Progenitor cell of endocrine pancreas (in vitro differentiated cells): ENCODE measurements at regions not wholly inside any gene's neighbourhood (a gene's known extent, or its start where the extent isn't known, plus 50 kb on each side); places are given as distances from the start of the nearest gene placed in this dataset.

Experiments used
- DNase-seq: peaks from one replicate; pipeline ENCODE4 v3.0.0; 2021; ENCODE audit warnings: low spot score; ENCODE audit not compliant: unreplicated experiment
- H3K27ac Mint-ChIP-seq: 2 replicates; pipeline ENCODE4 v1.8.0; 2021; ENCODE audit warnings: mild to moderate bottlenecking, moderate library complexity, mixed read lengths
- H3K27me3 Mint-ChIP-seq: 2 replicates; pipeline ENCODE4 v1.8.0; 2021; ENCODE audit warnings: mixed read lengths
- H3K36me3 Mint-ChIP-seq: 2 replicates; pipeline ENCODE4 v1.8.0; 2022; ENCODE audit warnings: mixed read lengths; ENCODE audit not compliant: insufficient read depth
- H3K4me1 Mint-ChIP-seq: 2 replicates; pipeline ENCODE4 v1.8.0; 2021; ENCODE audit warnings: low read depth, mixed read lengths
- H3K4me3 Mint-ChIP-seq: 2 replicates; pipeline ENCODE4 v1.8.0; 2021; ENCODE audit warnings: low read depth, mild to moderate bottlenecking, moderate library complexity, mixed read lengths
- H3K9me3 Mint-ChIP-seq: 2 replicates; pipeline ENCODE4 v1.8.0; 2021; ENCODE audit warnings: low read depth, mixed read lengths
- CTCF ChIP-seq: fragments of 200-600 bp; sonication (generic); IDR thresholded peaks from one replicate; pipeline ENCODE4 v1.5.0; 2021; ENCODE audit warnings: antibody characterized with exemption, mild to moderate bottlenecking; ENCODE audit not compliant: unreplicated experiment

DNA sequence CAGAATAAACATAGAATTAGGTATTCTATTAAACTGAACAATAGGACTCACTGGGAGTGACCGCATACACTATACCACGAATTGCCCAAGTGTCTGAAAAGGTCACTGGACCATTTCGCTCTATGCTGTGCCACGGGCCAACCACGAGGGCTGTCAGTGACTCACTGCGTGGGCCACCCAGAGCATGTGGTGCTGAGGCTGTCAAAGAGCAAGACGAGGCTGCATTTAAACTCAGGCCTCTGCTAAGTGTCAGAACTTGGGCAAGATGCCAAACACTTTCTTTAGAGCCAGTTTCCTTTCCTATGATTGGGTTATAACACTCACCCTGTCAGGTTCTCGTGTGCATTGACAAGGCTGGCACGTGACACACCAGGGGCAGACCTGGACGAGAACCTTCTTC is 97.5 kb downstream of the SH3YL1 start:
- no peak for TF ChIP-seq CTCF
- Mint-ChIP-seq H3K9me3 (no peaks in the 10 kb centered on the region), H3K27ac (no peak overlapping the region), H3K36me3 (no peaks in the 10 kb centered on the region), H3K4me1 (no peaks in the 10 kb centered on the region), H3K4me3 (no peak overlapping the region), H3K27me3 (peaks cover 13% of the 10 kb centered on the region)
- DNase-seq: no peak

- no peaks in the 10 kb centered on the region for H3K9me3 Mint-ChIP-seq
- H3K27ac Mint-ChIP-seq: no peak overlapping the region
- no peak overlapping the region for H3K4me3 Mint-ChIP-seq
- DNase-seq: no peak
- no peak for TF ChIP-seq CTCF
- no peaks in the 10 kb centered on the region for H3K36me3 Mint-ChIP-seq
- peaks cover 17% of the 10 kb centered on the region for H3K27me3 Mint-ChIP-seq
- H3K4me1 Mint-ChIP-seq: no peaks in the 10 kb centered on the region
These were observed 98.3 kb downstream of the SH3YL1 start for GRCh38 chr2:165530-165929.

DNA sequence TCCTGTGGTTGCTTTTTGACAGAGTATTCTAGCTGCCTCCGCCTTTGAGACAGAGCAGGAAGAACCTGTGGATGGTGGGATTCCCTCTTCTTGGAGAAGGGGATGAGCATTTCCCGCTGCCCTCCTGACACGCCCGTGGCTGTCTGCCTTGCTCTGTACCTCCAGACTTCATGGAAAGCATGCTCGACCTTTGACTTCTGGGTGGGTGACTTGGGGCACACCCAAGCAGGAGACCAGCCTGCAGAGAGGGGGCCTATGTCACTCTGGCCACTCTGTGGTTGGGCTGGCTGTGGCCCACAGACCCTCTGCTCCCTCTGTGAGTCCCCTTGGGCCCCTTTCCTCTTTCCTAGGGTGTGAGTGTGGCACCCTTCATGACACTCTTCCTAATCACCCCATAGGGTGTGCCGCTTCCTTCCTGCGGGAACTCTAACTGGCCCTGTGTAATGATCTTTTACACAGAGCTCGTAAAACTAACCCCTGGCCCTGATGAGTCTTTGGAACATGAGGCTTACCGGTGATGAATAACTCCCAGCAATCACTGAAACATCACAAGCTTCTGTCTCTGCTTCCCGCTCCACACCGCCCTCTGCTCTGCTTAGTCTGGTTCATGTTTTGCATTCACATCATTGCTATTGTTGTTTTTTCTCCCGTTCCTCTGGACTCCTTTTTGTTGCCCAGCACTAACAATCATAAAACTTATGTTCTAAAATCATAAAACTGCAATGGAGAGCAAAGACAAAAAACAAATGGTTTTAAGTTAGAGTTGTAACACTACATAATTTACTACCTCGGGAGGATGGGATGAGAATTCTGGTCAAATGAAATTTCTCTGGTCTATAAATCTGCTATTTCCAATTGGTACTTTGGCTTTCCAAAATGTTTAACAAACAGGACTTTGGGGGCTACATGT is 101.1 kb downstream of the SH3YL1 start:
- peaks cover 14% of the 10 kb centered on the region for H3K27me3 Mint-ChIP-seq
- TF ChIP-seq CTCF: no peak
- H3K27ac Mint-ChIP-seq: no peak overlapping the region
- H3K36me3 Mint-ChIP-seq: no peaks in the 10 kb centered on the region
- H3K9me3 Mint-ChIP-seq: no peaks in the 10 kb centered on the region
- no peak for DNase-seq
- H3K4me1 Mint-ChIP-seq: no peaks in the 10 kb centered on the region
- H3K4me3 Mint-ChIP-seq: no peak overlapping the region

DNA sequence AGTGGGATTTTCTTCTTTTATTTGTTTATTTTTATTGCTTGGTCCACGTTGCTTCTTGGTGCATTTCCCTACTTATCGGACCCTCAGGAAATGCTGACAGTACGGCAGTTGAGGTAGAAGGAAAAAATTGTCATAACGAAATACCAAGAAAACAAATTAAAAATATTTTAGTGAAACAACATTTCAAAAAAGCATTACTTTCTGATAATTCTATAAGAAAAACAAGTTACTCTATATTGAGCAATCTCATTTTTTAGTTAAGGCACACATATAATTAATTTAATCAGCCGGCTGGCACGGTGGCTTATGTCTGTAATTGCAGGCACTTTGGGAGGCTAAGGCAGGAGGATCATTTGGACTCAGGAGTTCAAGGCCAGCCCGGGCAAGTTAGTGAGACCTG is 102.1 kb downstream of the SH3YL1 start:
- no peak for DNase-seq
- H3K27ac Mint-ChIP-seq: no peak overlapping the region
- peaks cover 9% of the 10 kb centered on the region for H3K27me3 Mint-ChIP-seq
- H3K4me1 Mint-ChIP-seq: no peaks in the 10 kb centered on the region
- no peak overlapping the region for H3K4me3 Mint-ChIP-seq
- H3K36me3 Mint-ChIP-seq: no peaks in the 10 kb centered on the region
- no peak for TF ChIP-seq CTCF
- H3K9me3 Mint-ChIP-seq: no peaks in the 10 kb centered on the region

GRCh38 chr2:151553-152334 is 105.4 kb upstream of the FAM110C start:
- Mint-ChIP-seq H3K4me1 (peaks cover 13% of the 10 kb centered on the region), H3K27ac (no peak overlapping the region)
- no peak for DNase-seq

More at GRCh38 chr2:151553-152334, 105.4 kb upstream of the FAM110C start:
- Mint-ChIP-seq H3K36me3 (no peaks in the 10 kb centered on the region), H3K4me3 (no peak overlapping the region), H3K9me3 (no peaks in the 10 kb centered on the region), H3K27me3 (no peaks in the 10 kb centered on the region)
- no peak for TF ChIP-seq CTCF
